ENCODE measurements at regions not wholly inside any gene's neighbourhood (a gene's known extent, or its start where the extent isn't known, plus 50 kb on each side); places are given as distances from the start of the nearest gene placed in this dataset.

- Histone ChIP-seq H3K27ac (ENCODE audit: insufficient read depth, low read depth, low read length) (no peak overlapping the region), H3K27me3 (ENCODE audit: control insufficient read depth in 2 of 2, insufficient read depth in 2 of 2, low read length in 2 of 2) (no peaks in the 10 kb centered on the region), H3K79me2 (ENCODE audit: control insufficient read depth, insufficient read depth, low read length) (no peaks in the 10 kb centered on the region), H3K36me3 (ENCODE audit: control insufficient read depth in 2 of 2, extremely low read depth in 1 of 2, insufficient read depth in 2 of 2, low read length in 2 of 2) (no peaks in the 10 kb centered on the region), H3K9me1 (replicated peaks; ENCODE audit: control insufficient read depth, extremely low read depth, insufficient read depth, low read length) (no peaks in the 10 kb centered on the region), H3K4me2 (ENCODE audit: insufficient read depth, low read length) (no peak overlapping the region), H3K4me3 (replicated peaks in 1 of 3; ENCODE audit: insufficient read depth in 1 of 3, low read depth in 1 of 3, low read length in 3 of 3) (no peak overlapping the region), H2AFZ (ENCODE audit: low read depth, low read length) (no peak overlapping the region), H4K20me1 (replicated peaks; ENCODE audit: control insufficient read depth, extremely low read depth, insufficient read depth, low read length) (no peaks in the 10 kb centered on the region), H3K9me3 (replicated peaks; ENCODE audit: control insufficient read depth, insufficient read depth, low read length) (peaks cover 4% of the 10 kb centered on the region), H3K9ac (replicated peaks; ENCODE audit: extremely low read depth, insufficient read depth, low read length) (no peak overlapping the region), H3K4me1 (ENCODE audit: control insufficient read depth, extremely low read depth, insufficient read depth, low read length) (no peaks in the 10 kb centered on the region)
- TF ChIP-seq POLR2AphosphoS5 (IDR thresholded peaks at IDR 0.05; ENCODE audit: insufficient read depth, low read depth, low read length) = no peak
- TF ChIP-seq FOS (IDR thresholded peaks at IDR 0.05; ENCODE audit: borderline replicate concordance, insufficient read depth, low read length) = no peak
- TF ChIP-seq, protein P1, sequence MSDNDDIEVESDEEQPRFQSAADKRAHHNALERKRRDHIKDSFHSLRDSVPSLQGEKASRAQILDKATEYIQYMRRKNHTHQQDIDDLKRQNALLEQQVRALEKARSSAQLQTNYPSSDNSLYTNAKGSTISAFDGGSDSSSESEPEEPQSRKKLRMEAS (IDR thresholded peaks at IDR 0.05; ENCODE audit: insufficient read depth, insufficient read length) = no peak
- TF ChIP-seq MYC (IDR thresholded peaks at IDR 0.05; ENCODE audit: low read depth, low read length) = no peak
- ChIA-PET POLR2A (no interaction called here), CTCF (no interaction called here)
- intact Hi-C loops (cut with micrococcal nuclease) (no loop called here), dilution Hi-C loops (cut with MboI; ENCODE audit: extremely low pct_ligation_motif_present, low sequenced_read_pairs) (no loop called here)
- BruUV-seq (replicated peaks) = no TSS peak
- DNase-seq (ENCODE audit: low read depth, low spot score) (no peak), FAIRE-seq (no peak)
These were observed 180.1 kb upstream of the PRMT6 start for GRCh38 chr1:106876384-106876783.

DNA sequence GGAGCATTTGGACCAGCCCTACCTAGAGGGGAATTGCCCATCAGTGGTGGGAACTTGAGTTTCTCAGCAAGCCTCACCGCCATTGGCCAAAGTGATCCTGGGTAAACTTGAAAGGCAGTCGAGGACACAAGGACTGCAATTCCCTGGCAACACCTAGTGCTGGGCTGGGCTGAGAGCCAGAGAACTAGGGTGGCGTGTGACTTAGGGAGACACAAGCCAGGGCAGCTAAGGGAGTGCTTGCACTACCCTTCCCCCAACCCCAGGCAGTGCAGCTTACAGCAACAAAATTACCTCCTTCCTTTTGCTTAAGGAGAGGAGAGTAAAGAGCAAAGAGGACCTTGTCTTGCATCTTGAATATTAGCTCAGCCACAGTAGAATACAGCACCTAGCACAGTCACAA is 176.9 kb upstream of the PRMT6 start:
- intact Hi-C loops (cut with micrococcal nuclease) = no loop called here

More for the DNA sequence above, 176.9 kb upstream of the PRMT6 start:
- Histone ChIP-seq H2AFZ (ENCODE audit: low read depth, low read length) (no peak overlapping the region), H3K9me1 (replicated peaks; ENCODE audit: control insufficient read depth, extremely low read depth, insufficient read depth, low read length) (no peaks in the 10 kb centered on the region), H3K4me1 (ENCODE audit: control insufficient read depth, extremely low read depth, insufficient read depth, low read length) (no peaks in the 10 kb centered on the region), H3K9ac (replicated peaks; ENCODE audit: extremely low read depth, insufficient read depth, low read length) (no peak overlapping the region), H3K9me3 (replicated peaks; ENCODE audit: control insufficient read depth, insufficient read depth, low read length) (peaks cover 4% of the 10 kb centered on the region), H3K79me2 (ENCODE audit: control insufficient read depth, insufficient read depth, low read length) (no peaks in the 10 kb centered on the region), H3K4me3 (replicated peaks in 1 of 3; ENCODE audit: insufficient read depth in 1 of 3, low read depth in 1 of 3, low read length in 3 of 3) (no peak overlapping the region), H3K4me2 (ENCODE audit: insufficient read depth, low read length) (no peak overlapping the region), H3K36me3 (ENCODE audit: control insufficient read depth in 2 of 2, extremely low read depth in 1 of 2, insufficient read depth in 2 of 2, low read length in 2 of 2) (no peaks in the 10 kb centered on the region), H4K20me1 (replicated peaks; ENCODE audit: control insufficient read depth, extremely low read depth, insufficient read depth, low read length) (no peaks in the 10 kb centered on the region), H3K27me3 (ENCODE audit: control insufficient read depth in 2 of 2, insufficient read depth in 2 of 2, low read length in 2 of 2) (no peaks in the 10 kb centered on the region), H3K27ac (ENCODE audit: insufficient read depth, low read depth, low read length) (no peak overlapping the region)
- dilution Hi-C loops (cut with MboI; ENCODE audit: extremely low pct_ligation_motif_present, low sequenced_read_pairs) = no loop called here
- DNase-seq (ENCODE audit: low read depth, low spot score) (no peak), FAIRE-seq (no peak)
- no TSS peak for BruUV-seq (replicated peaks)
- CTCF ChIA-PET = no interaction called here
- POLR2A ChIA-PET = no interaction called here
- TF ChIP-seq, protein P1 (IDR thresholded peaks at IDR 0.05; ENCODE audit: insufficient read depth, insufficient read length) = no peak
- TF ChIP-seq POLR2A (IDR thresholded peaks at IDR 0.05; ENCODE audit: low read depth, low read length) (no peak), GATA2 (IDR thresholded peaks at IDR 0.05; ENCODE audit: insufficient read depth, insufficient read length, low read depth, low read length) (no peak), MYC (IDR thresholded peaks at IDR 0.05; ENCODE audit: low read depth, low read length) (no peak), JUN (IDR thresholded peaks at IDR 0.05; ENCODE audit: borderline replicate concordance, insufficient read depth, insufficient read length, low read depth) (no peak), FOS (IDR thresholded peaks at IDR 0.05; ENCODE audit: borderline replicate concordance, insufficient read depth, low read length) (no peak), POLR2AphosphoS5 (IDR thresholded peaks at IDR 0.05; ENCODE audit: insufficient read depth, low read depth, low read length) (no peak), EZH2 (IDR thresholded peaks at IDR 0.05; ENCODE audit: borderline replicate concordance, low read depth, low read length, severe bottlenecking) (no peak), CTCF (IDR thresholded peaks at IDR 0.05; ENCODE audit: extremely low read depth in 1 of 2, insufficient read depth in 1 of 2, low read depth in 1 of 2, low read length in 2 of 2) (no peak)

All from endothelial cell of umbilical vein (primary cell).